ENCODE measurements at regions not wholly inside any gene's neighbourhood (a gene's known extent, or its start where the extent isn't known, plus 50 kb on each side); places are given as distances from the start of the nearest gene placed in this dataset.
"Not testable (repeated sequence)": the region's sequence is repeated elsewhere in the genome, so short reads cannot be mapped to it uniquely, and the experiment has no call there.

- ATAC-seq (no peak), DNase-seq (no peak)
- Mint-ChIP-seq H3K4me1 (ENCODE audit: low read depth) (no peaks in the 10 kb centered on the region), H3K9me3 (peaks cover 3% of the 10 kb centered on the region), H3K27me3 (ENCODE audit: low read depth) (no peaks in the 10 kb centered on the region), H3K36me3 (ENCODE audit: insufficient read depth) (no peaks in the 10 kb centered on the region), H3K4me3 (no peak overlapping the region)
Observed at GRCh38 chr16:51987519-51987918, 559.4 kb downstream of the TOX3 start.

- no peaks in the 10 kb centered on the region for H3K4me1 Mint-ChIP-seq (ENCODE audit: low read depth)
- H3K36me3 Mint-ChIP-seq (ENCODE audit: insufficient read depth): no peaks in the 10 kb centered on the region
- no peaks in the 10 kb centered on the region for H3K27me3 Mint-ChIP-seq (ENCODE audit: low read depth)
- ATAC-seq: no peak
- no peak overlapping the region for H3K4me3 Mint-ChIP-seq
- no peak for DNase-seq
- H3K9me3 Mint-ChIP-seq: peaks cover 3% of the 10 kb centered on the region
Observed at GRCh38 chr16:51986717-51987116, 560.2 kb downstream of the TOX3 start.

- DNase-seq (no peak), ATAC-seq (no peak)
- Mint-ChIP-seq H3K27me3 (ENCODE audit: low read depth) (no peaks in the 10 kb centered on the region), H3K36me3 (ENCODE audit: insufficient read depth) (no peaks in the 10 kb centered on the region), H3K4me1 (ENCODE audit: low read depth) (no peaks in the 10 kb centered on the region), H3K9me3 (peaks cover 3% of the 10 kb centered on the region), H3K4me3 (no peak overlapping the region)
Observed at GRCh38 chr16:51986301-51986700, 560.6 kb downstream of the TOX3 start.

- DNase-seq: no peak
- H3K36me3 Mint-ChIP-seq (ENCODE audit: insufficient read depth): no peaks in the 10 kb centered on the region
- no peaks in the 10 kb centered on the region for H3K4me1 Mint-ChIP-seq (ENCODE audit: low read depth)
- H3K9me3 Mint-ChIP-seq: no peaks in the 10 kb centered on the region
- no peak overlapping the region for H3K4me3 Mint-ChIP-seq
- no peak for ATAC-seq
- H3K27me3 Mint-ChIP-seq (ENCODE audit: low read depth): no peaks in the 10 kb centered on the region
Observed at GRCh38 chr16:51985126-51985525, 561.8 kb downstream of the TOX3 start.

- H3K36me3 Mint-ChIP-seq (ENCODE audit: insufficient read depth): no peaks in the 10 kb centered on the region
- H3K9me3 Mint-ChIP-seq: no peaks in the 10 kb centered on the region
- DNase-seq (no peak), ATAC-seq (no peak)
- no peaks in the 10 kb centered on the region for H3K27me3 Mint-ChIP-seq (ENCODE audit: low read depth)
- no peaks in the 10 kb centered on the region for H3K4me1 Mint-ChIP-seq (ENCODE audit: low read depth)
- no peak overlapping the region for H3K4me3 Mint-ChIP-seq
Observed at GRCh38 chr16:51984395-51984794, 562.5 kb downstream of the TOX3 start.

- no peak for DNase-seq
- ATAC-seq: no peak
- Mint-ChIP-seq H3K36me3 (ENCODE audit: insufficient read depth) (no peaks in the 10 kb centered on the region), H3K4me1 (ENCODE audit: low read depth) (no peaks in the 10 kb centered on the region), H3K4me3 (no peak overlapping the region), H3K27me3 (ENCODE audit: low read depth) (no peaks in the 10 kb centered on the region), H3K9me3 (no peaks in the 10 kb centered on the region)
Observed at GRCh38 chr16:51982715-51983680, 563.9 kb downstream of the TOX3 start.

- DNase-seq (no peak), ATAC-seq (no peak)
- Mint-ChIP-seq H3K36me3 (ENCODE audit: insufficient read depth) (no peaks in the 10 kb centered on the region), H3K4me3 (no peak overlapping the region), H3K9me3 (no peaks in the 10 kb centered on the region), H3K4me1 (ENCODE audit: low read depth) (no peaks in the 10 kb centered on the region), H3K27me3 (ENCODE audit: low read depth) (no peaks in the 10 kb centered on the region)
Observed at GRCh38 chr16:51981725-51982124, 565.2 kb downstream of the TOX3 start.

GRCh38 chr16:51977506-51977905 lies 569.4 kb downstream of the TOX3 start:
- DNase-seq; H3K9me3 Mint-ChIP-seq; H3K27me3 Mint-ChIP-seq (ENCODE audit: low read depth); H3K4me1 Mint-ChIP-seq (ENCODE audit: low read depth); H3K4me3 Mint-ChIP-seq; H3K36me3 Mint-ChIP-seq (ENCODE audit: insufficient read depth); ATAC-seq: not testable (repeated sequence)

- no peaks in the 10 kb centered on the region for H3K4me1 Mint-ChIP-seq (ENCODE audit: low read depth)
- DNase-seq (no peak), ATAC-seq (no peak)
- H3K36me3 Mint-ChIP-seq (ENCODE audit: insufficient read depth): no peaks in the 10 kb centered on the region
- H3K9me3 Mint-ChIP-seq: no peaks in the 10 kb centered on the region
- H3K27me3 Mint-ChIP-seq (ENCODE audit: low read depth): no peaks in the 10 kb centered on the region
- no peak overlapping the region for H3K4me3 Mint-ChIP-seq
Observed at GRCh38 chr16:51971184-51971583, 575.8 kb downstream of the TOX3 start.

GRCh38 chr16:51968749-51969148 lies 578.2 kb downstream of the TOX3 start:
- no peaks in the 10 kb centered on the region for H3K36me3 Mint-ChIP-seq (ENCODE audit: insufficient read depth)
- H3K4me1 Mint-ChIP-seq (ENCODE audit: low read depth): no peaks in the 10 kb centered on the region
- H3K27me3 Mint-ChIP-seq (ENCODE audit: low read depth): no peaks in the 10 kb centered on the region
- ATAC-seq: no peak
- H3K4me3 Mint-ChIP-seq: no peak overlapping the region
- H3K9me3 Mint-ChIP-seq: peaks cover 2% of the 10 kb centered on the region
- no peak for DNase-seq

- DNase-seq (no peak), ATAC-seq (no peak)
- H3K36me3 Mint-ChIP-seq (ENCODE audit: insufficient read depth): no peaks in the 10 kb centered on the region
- peaks cover 2% of the 10 kb centered on the region for H3K9me3 Mint-ChIP-seq
- no peak overlapping the region for H3K4me3 Mint-ChIP-seq
- no peaks in the 10 kb centered on the region for H3K4me1 Mint-ChIP-seq (ENCODE audit: low read depth)
- H3K27me3 Mint-ChIP-seq (ENCODE audit: low read depth): no peaks in the 10 kb centered on the region
Observed at GRCh38 chr16:51967646-51968045, 579.3 kb downstream of the TOX3 start.

- H3K4me3 Mint-ChIP-seq: no peak overlapping the region
- H3K36me3 Mint-ChIP-seq (ENCODE audit: insufficient read depth): no peaks in the 10 kb centered on the region
- peaks cover 1% of the 10 kb centered on the region for H3K9me3 Mint-ChIP-seq
- H3K4me1 Mint-ChIP-seq (ENCODE audit: low read depth): no peaks in the 10 kb centered on the region
- no peaks in the 10 kb centered on the region for H3K27me3 Mint-ChIP-seq (ENCODE audit: low read depth)
- DNase-seq (no peak), ATAC-seq (no peak)
Observed at GRCh38 chr16:51960931-51961330, 586.0 kb downstream of the TOX3 start.

GRCh38 chr16:51953286-51953985 lies 593.5 kb downstream of the TOX3 start:
- ATAC-seq: no peak
- H3K36me3 Mint-ChIP-seq (ENCODE audit: insufficient read depth): no peaks in the 10 kb centered on the region
- no peak for DNase-seq
- no peaks in the 10 kb centered on the region for H3K9me3 Mint-ChIP-seq
- no peaks in the 10 kb centered on the region for H3K27me3 Mint-ChIP-seq (ENCODE audit: low read depth)
- no peak overlapping the region for H3K4me3 Mint-ChIP-seq
- H3K4me1 Mint-ChIP-seq (ENCODE audit: low read depth): no peaks in the 10 kb centered on the region

- no peaks in the 10 kb centered on the region for H3K4me1 Mint-ChIP-seq (ENCODE audit: low read depth)
- H3K36me3 Mint-ChIP-seq (ENCODE audit: insufficient read depth): no peaks in the 10 kb centered on the region
- DNase-seq (no peak), ATAC-seq (no peak)
- no peak overlapping the region for H3K4me3 Mint-ChIP-seq
- no peaks in the 10 kb centered on the region for H3K27me3 Mint-ChIP-seq (ENCODE audit: low read depth)
- no peaks in the 10 kb centered on the region for H3K9me3 Mint-ChIP-seq
Observed at GRCh38 chr16:51952500-51952899, 594.4 kb downstream of the TOX3 start.

Data from activated T-cell treated with anti-CD3 and anti-CD28 coated beads, Interleukin-2, amount 50 U/mL, for 4 hours (primary cell).